Dedifferentiated amniotic fluid mesenchymal stem cell (primary cell): ENCODE measurements at regions not wholly inside any gene's neighbourhood (a gene's known extent, or its start where the extent isn't known, plus 50 kb on each side); places are given as distances from the start of the nearest gene placed in this dataset.

ENCODE experiments used
- DNase-seq: peaks from one replicate; pipeline ENCODE4 v3.0.0-alpha.2; 2016; ENCODE audit errors: extremely low spot score

DNA sequence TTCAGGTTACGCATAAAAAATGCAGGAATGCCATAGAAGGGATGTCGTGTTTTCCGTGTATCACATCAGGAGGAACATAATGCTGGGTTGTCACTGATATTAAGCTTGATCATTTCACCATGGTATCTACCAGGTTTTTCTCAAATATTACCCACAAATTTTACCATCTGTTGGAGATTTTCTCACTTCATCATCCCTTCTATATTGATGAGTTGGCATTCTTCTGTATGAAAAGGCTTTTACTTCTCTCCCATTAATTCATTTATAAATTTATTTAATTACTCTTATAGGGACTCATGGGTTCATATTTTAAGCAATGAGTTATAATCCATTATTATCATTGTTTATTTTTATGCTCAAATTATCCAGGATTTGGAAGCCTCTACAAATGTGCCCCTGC, 608.2 kb downstream of the EPHA4 start:
- no peak for DNase-seq

DNA sequence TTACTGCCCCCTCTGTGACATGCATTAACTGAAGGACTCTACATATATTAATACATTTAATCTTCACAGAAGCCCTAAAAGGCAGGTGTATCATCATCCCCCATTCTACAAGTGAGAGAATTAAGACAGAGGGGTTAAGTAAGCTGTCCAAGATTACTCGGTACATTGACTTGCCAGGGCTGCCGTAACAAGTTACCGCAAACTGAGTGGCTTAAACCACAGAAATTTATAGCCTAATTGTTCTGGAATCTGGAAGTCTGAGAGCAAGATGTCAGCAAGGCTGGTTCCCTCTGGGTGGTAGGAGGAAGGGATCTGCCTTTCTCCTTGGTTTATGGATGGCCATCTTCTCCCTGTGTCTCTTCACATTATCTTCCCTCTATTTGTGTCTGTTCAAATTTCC, 605.5 kb downstream of the EPHA4 start:
- DNase-seq: peak; percentile 63

DNA sequence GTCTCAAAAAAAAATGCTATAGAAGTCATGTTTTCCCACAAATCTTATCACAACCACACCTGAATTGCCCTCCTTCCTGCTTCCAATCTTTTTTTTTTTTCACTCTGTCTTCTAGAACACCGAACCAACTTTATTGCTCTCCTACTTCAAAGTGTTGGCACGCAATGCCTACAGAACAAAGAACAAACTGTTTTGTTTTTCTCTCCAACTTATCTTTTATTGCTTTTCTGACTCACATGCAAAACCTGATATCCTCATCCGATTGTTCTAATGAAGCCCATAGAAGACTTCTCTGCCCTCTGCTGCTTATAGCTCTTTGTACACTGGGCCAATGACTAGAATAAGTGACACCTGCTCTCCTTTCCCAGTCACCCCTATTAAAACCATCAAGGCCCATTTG, 602.8 kb downstream of the EPHA4 start:
- no peak for DNase-seq

DNA sequence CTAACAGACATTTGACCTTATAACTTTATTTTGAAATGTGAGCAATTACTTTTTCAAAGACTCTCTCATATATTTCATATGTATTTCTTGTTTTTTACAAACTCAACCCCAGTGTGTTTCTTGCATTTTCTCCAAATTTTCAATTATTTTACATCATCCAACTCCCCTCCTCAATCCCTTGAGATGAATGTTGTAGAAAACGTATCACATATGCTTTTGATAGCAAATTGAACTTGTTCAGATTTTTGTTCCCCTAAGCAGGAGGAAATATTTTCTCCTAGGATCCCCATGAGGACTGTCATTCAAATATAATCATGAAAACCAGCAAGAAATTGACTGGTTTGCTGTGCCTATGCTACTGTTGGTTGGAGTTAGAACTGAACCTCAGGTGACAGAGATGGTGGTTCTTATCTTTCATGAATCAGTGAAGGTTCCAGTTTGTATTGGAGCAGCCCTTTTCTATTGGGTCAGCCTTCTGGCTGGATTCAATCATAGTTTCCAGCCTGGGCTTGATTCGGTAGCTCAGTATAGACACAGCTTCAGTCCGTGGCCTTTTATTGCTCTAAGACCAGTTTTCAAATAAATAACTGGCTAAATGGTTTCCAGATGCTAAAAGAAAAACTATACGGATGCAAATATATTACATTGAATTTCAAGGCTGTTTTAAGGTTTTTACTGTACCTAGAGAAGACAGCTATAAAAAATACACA, 591.0 kb downstream of the EPHA4 start:
- DNase-seq: no peak

DNA sequence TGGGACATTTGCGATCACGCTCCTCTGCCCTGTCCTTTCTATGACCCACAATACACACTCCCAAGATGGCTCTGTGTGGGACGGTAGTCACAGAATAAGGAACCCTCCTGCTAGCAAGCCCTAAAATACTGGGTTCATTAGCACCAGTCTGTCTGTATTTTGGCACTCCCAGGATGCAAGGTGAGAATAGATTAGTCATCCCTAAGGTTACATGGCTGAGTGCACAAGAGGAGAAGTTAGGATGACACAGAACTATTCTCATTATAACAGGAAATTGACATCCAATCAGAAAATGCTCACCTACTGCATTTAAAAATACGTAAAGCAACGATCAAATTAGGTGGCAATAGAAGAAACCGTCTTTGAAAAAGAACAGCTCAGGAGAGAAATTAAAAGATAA, 590.2 kb downstream of the EPHA4 start:
- no peak for DNase-seq

DNA sequence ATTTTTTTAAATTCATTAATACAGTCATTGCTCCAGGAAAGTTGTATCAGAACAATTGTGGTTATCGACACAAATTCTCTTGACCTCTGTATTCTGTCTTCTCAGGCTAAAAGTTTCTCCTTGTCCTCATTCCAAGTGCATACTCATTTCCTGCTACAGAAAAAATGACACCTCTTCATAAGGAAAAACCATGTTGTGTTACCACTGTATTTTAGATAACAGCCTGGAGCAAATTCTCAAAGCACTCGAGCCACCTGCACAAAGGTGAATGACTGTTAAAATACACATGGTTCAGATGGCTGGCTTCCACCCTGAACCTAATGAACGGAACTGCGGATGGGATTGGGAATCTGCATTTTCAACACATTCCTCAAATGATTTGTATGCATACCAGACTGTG, 586.5 kb downstream of the EPHA4 start:
- no peak for DNase-seq

DNA sequence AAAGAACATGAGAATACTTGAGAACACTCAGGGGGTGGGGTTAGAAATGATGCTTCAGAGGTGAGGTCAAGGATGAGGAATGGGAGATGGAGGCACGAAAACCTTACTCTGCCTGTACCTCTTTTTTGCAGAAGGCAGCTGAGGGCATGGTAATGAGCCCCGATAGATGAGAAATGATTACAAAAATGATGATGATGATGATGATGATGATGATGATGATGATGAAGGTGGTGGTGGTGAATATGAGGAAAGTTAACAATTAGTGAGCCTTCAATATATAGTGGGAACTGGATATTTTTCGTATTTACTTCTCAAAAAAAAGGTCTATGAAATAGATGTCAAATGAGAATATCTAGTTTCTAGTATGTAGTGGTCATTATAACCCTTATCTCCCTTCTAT, 584.3 kb downstream of the EPHA4 start:
- no peak for DNase-seq

- DNase-seq: no peak
These were observed 580.1 kb downstream of the EPHA4 start for GRCh38 chr2:220991972-220992371.

GRCh38 chr2:220994846-220995245, 577.3 kb downstream of the EPHA4 start:
- no peak for DNase-seq

DNA sequence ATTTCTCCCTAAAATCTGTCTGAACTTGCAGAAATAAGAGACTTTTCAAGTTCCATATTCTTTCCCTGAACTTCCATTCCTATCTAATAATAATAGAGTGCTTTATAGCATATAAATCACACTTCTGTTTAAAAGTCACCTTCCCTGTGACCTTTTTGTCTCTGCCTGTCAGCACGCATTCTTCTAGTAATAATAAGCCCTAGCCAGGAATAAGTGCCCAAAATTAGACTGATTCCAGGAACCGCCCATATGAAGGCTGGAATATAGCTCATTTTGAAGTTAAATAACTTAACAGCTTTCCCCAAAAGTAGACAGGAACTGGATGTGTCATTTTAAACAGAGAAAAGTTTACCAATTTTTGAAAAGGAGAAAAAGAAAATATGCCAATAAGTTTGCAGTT, 576.5 kb downstream of the EPHA4 start:
- DNase-seq: no peak

DNA sequence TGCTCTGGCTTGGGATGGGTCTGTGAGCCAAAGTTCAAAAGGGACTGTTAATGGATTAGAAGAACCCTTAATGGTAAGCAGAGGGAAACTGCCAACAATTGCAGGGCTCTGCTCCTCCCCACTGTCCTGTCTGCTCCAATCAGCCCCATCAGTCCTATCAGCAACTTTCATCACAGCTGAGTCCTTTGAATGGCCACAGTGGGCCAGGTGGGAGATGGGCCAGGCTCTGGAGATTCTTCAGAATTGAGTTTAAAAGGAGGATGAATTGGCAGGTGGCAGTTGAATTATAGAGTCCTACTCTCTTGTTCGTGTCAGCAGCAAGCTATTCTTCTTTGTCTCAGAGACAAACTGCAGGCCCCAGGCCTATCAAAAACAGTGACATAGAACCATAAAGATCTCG, 573.9 kb downstream of the EPHA4 start:
- no peak for DNase-seq

GRCh38 chr2:220999356-220999755, 572.7 kb downstream of the EPHA4 start:
- DNase-seq: no peak

DNA sequence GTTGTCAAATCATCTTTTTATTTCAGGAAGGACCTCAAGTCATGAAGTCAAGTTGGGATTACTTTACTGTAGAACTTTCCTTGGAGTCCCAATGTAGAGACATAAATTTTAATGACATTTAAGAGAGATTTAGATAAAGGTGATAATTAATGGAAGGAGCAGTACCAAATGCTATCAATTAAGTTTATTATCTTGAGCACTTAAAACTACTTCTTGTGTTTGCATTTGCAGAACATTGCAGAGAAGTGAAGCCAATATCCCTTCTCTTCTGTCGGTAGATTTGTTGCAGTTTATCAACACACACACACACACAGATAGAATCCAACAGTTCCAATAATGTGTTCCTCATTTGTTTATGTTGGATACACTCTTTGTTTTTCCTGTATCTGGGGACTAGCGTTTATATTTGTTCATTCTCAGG, 570.7 kb downstream of the EPHA4 start:
- DNase-seq: no peak

DNA sequence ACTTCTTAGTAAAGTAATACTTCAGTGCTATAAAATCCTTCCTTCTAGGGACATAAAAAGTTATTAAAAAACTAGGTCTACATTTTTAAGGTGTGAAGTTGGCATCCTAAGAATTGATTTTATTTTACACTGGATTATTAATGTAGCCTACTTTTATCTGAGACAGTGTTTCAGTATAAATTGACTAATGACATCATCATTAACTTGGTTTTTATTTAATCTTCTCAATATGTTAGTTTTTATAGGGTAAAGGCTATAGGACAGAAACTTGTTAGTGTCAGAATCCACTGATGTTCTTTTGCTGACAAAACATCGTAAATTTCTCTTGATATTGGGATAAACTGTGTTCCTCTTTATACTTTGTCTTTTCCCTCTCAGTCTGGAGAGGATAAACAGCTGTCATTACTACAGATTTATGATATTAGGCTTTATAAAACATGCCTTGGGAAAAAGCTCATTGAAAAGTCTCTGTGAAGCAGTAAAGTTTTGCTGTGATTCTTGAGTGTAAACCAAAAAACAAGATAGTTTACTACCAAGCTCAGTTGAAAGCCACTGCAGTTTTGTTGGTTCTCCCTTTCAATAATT, 569.9 kb downstream of the EPHA4 start:
- no peak for DNase-seq

DNA sequence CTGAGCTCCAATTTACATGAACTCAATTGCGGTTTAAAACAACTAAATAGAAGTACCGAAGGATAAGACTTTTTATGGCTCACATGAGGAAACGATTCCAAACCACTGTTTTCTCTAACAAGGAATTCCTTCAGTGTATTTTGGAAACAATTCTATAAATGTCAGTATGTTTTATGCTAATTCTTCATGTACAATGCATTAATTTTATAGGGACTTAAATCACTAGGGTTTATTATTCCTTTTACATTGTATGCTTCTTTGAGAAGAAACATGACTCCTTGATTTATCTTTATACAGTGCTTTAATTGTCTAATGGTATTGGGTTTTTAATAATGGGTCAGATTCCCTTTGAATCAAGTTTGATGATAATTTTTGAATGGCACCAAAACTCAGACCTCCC, 566.8 kb downstream of the EPHA4 start:
- no peak for DNase-seq

DNA sequence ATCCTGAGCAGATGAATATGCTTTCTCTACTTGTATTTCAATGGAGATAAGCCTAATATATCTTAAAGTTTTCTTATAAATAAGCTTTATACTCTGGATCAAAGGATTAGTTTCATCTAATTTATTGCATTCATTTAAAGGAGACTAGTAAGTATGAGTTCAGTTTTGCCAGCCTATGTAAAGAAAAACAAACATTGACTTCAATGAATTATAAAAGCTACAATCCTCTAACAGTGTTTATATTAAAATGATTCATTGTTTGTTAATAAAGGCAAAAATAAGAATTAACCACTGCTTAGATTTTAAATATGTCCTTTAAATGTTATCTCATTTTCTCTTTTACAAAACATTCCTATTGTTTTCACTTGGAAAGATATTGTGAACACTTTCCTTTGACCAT, 566.0 kb downstream of the EPHA4 start:
- no peak for DNase-seq

DNA sequence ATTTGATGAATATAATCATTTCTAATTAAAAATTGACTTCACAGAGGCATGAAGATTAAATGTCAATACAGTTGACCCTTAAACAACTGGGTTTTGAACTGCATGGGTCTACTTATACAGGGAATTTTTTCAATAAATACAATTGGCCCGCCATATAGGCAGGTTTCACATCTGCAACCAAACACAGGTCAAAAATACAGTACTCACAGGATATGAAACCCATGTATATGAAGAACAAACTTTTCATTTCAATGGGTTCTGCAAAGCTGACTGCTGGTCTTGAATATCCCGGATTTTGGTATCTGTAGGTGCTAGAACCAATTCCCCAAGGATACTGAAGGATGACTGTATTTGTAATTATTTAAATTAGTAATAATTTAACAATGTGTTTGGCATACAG, 555.6 kb downstream of the EPHA4 start:
- no peak for DNase-seq

DNA sequence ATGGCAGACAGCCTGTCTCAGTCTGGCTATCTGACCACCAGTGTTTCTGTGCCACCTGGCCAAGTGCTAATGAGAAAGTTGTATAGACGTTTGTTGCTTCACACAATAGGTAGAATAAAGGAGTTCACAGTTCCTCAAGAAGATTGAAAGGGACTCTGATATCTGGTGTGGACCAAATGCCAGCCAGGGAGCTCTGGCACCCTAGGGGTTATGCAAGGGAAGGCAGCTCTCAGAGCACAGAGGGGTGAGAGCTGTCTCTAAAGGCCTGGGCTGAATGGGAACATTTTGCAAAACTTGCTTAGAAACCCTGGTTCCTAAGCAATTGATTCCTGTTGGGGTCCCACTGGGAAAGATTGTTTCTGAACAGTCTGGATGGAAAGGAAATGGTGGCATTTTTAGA, 553.8 kb downstream of the EPHA4 start:
- no peak for DNase-seq

- no peak for DNase-seq
These were observed 552.4 kb downstream of the EPHA4 start for GRCh38 chr2:221019668-221020067.

DNA sequence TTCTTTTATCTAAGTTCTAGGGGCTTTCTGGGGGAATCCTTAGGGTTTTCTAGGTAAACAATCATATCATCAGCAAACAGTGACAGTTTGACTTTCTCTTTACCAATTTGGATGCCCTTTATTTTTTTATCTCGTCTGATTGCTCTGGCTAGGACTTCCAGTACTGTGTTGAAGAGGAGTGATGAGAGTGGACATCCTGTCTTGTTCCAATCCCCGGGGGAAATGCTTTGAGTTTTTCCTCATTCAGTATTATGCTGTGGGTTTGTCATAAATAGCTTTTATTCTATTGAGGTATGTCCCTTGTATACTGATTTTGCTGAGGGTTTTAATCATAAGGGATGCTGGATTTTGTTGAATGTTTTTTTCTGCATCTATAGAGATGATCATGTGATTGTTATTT, 549.5 kb downstream of the EPHA4 start:
- no peak for DNase-seq

- DNase-seq: no peak
These were observed 546.7 kb downstream of the EPHA4 start for GRCh38 chr2:221025398-221025797.

DNA sequence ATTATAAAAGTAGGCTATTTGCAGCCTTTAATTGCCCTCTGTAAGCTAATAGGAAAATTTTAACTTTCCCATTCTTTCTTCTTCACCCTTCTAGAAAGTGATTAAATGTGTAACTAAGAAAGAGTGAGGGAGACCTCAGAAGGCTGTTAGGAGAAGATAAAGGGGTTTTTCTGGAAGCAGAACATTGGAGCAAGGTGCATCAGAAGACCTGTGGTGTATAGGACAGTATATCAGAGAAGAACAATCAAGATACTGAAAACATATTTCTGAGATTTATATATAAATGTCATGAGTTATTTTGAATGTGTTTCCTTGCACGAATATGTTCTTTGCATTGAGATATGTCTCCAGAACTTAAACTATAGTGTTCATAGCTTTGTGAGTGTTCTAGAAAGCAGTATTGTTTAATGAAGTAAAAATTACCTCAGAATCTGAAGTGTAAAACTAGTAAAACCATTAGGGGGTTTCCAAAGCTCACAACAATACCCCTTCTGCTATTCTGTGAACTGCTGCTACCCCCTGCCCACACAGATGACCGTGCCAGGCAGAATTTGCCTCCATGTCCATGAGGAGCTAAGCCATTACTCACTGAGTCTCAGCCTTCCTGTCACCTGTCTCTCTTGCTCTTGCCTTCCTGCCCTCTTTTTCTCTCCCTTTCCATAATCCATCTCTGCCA, 537.9 kb downstream of the EPHA4 start:
- DNase-seq: no peak

DNA sequence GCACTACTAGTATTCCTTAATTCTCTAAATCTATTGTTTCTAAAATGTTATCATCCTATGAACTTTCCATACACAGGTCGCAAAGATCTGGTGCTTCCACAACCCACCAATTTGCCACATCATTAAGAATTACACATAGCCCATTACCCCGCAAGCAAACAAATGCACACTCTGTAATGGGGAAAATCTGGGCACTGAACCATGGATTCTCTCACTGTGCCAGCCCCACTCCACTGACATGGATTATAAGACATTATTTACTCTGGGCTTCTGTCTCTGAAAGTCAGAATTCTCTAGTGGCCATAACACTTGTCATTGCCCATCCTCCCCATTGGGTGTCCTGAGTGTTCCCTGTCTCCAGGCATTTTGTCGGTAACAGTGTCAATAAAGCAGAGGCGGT, 537.1 kb downstream of the EPHA4 start:
- DNase-seq: no peak
